OCI-LY3 (cell line): ENCODE measurements at regions not wholly inside any gene's neighbourhood (a gene's known extent, or its start where the extent isn't known, plus 50 kb on each side); places are given as distances from the start of the nearest gene placed in this dataset.

Experiments used
- CTCF ChIP-seq: fragments of 200-600, 300-600 bp; sonication (generic); IDR thresholded peaks from 2 replicates; pipeline ENCODE4 v1.5.1; 2014; ENCODE audit warnings: antibody characterized with exemption, low read length, low read depth
- EZH2phosphoT487 ChIP-seq: fragments of 200-600 bp; shearing (Covaris generic); IDR thresholded peaks from 2 replicates; pipeline ENCODE4 v1.6.1; 2018; ENCODE audit warnings: antibody characterized with exemption, mixed run types, low read depth

- TF ChIP-seq CTCF = no peak
- TF ChIP-seq EZH2phosphoT487 = no peak
Measured at GRCh38 chr5:6859951-6860638, 146.9 kb downstream of the TENT4A start.
